HCT116 (cell line): ENCODE measurements at regions not wholly inside any gene's neighbourhood (a gene's known extent, or its start where the extent isn't known, plus 50 kb on each side); places are given as distances from the start of the nearest gene placed in this dataset.

Experiments used
- ATAC-seq: fragments of 200-7000 bp; cut with Tn5 transposase; 2 replicates; pipeline ENCODE4 v1.9.1; 2020; ENCODE audit warnings: mild to moderate bottlenecking, moderate library complexity
- BruUV-seq: library from RNA; stranded (reverse); fragments of 400-500 nt; replicated peaks from 2 replicates; lab custom pipeline; 2021; lab: Mats Ljungman, UMichigan
- CTCF ChIA-PET: fragments of 300-600 bp; sonication (Branson Sonifier 250); formaldehyde crosslinking; loops from one replicate; lab custom pipeline; 2021; ENCODE audit warnings: antibody characterized with exemption; lab: Charles Lee
- POLR2A ChIA-PET: fragments of 300-600, 350-600 bp; sonication (Branson Sonifier 250); formaldehyde crosslinking; loops from one replicate; lab custom pipeline; 2021; ENCODE audit warnings: antibody characterized with exemption; lab: Charles Lee
- RAD21 ChIA-PET, 2 experiments: fragments of 300-600 bp; sonication (Branson Sonifier 250); formaldehyde crosslinking; loops; one replicate each; lab custom pipeline; 2023; ENCODE audit warnings: low total read pairs in 2 of 2; ENCODE audit not compliant: uncharacterized antibody in 2 of 2, unreplicated experiment in 2 of 2, low non-redundant PET in 1 of 2; lab: Charles Lee
- DNase-seq: peaks from one replicate; pipeline ENCODE4 v3.0.0-alpha.2; 2010; ENCODE audit warnings: low read depth, low spot score
- H2AFZ ChIP-seq: fragments of 200-600 bp; shearing (Covaris generic), sonication (generic); 2 replicates; pipeline ENCODE4 v1.6.1; 2017; ENCODE audit warnings: low read depth, mixed run types, mixed read lengths, antibody characterized with exemption, low read length; ENCODE audit not compliant: poor library complexity, severe bottlenecking
- H3K27ac ChIP-seq: 2 replicates; pipeline ENCODE4 v1.5.1; 2012; ENCODE audit warnings: low read depth, low read length
- H3K27me3 ChIP-seq: fragments of 200-600 bp; sonication (generic); 2 replicates; pipeline ENCODE4 v1.6.1; 2016; ENCODE audit warnings: mixed run types, low read length, mixed read lengths; ENCODE audit not compliant: insufficient read depth
- H3K36me3 ChIP-seq, 2 experiments: fragments of 200-500 bp in 1 of 2; fragments of 200-600 bp in 1 of 2; sonication (Bioruptor generic) in 1 of 2; sonication (generic) in 1 of 2; 2 replicates each; pipeline versions ENCODE4 v1.5.1 to v1.6.1; 2014 to 2016; ENCODE audit warnings: low read length in 2 of 2, inconsistent platforms in 1 of 2, mixed read lengths in 1 of 2, mixed run types in 1 of 2; ENCODE audit not compliant: insufficient read depth in 2 of 2, control insufficient read depth in 1 of 2
- H3K4me1 ChIP-seq, 2 experiments: fragments of 200-600 bp in 1 of 2; sonication (generic) in 1 of 2; 2 replicates each; pipeline versions ENCODE4 v1.5.1 to v1.6.1; 2012 to 2017; ENCODE audit warnings: low read length in 2 of 2, inconsistent platforms in 1 of 2, mild to moderate bottlenecking in 1 of 2, mixed read lengths in 1 of 2, mixed run types in 1 of 2, moderate library complexity in 1 of 2; ENCODE audit not compliant: insufficient read depth in 2 of 2, control insufficient read depth in 1 of 2
- H3K4me2 ChIP-seq: fragments of 200-600 bp; sonication (generic); 2 replicates; pipeline ENCODE4 v1.6.1; 2017; ENCODE audit warnings: mixed run types, low read length, mixed read lengths
- H3K4me3 ChIP-seq, 2 experiments: fragments of 200-600 bp in 1 of 2; sonication (generic) in 1 of 2; replicated peaks in 1 of 2; 2 replicates each; pipeline ENCODE4 v1.5.1; 2011 to 2016; ENCODE audit warnings: low read length in 2 of 2, control low read depth in 1 of 2, low read depth in 1 of 2, mild to moderate bottlenecking in 1 of 2, mixed read lengths in 1 of 2, mixed run types in 1 of 2
- H3K79me2 ChIP-seq: fragments of 200-600 bp; sonication (generic); 2 replicates; pipeline ENCODE4 v1.6.1; 2017; ENCODE audit warnings: mild to moderate bottlenecking, mixed run types, low read length, moderate library complexity, mixed read lengths; ENCODE audit not compliant: insufficient read depth
- H3K9ac ChIP-seq: fragments of 200-600 bp; sonication (generic); 2 replicates; pipeline ENCODE4 v1.6.1; 2016; ENCODE audit warnings: low read length, mixed read lengths
- H3K9me2 ChIP-seq: fragments of 200-600 bp; sonication (generic), shearing (Covaris generic); 2 replicates; pipeline ENCODE4 v1.6.1; 2017; ENCODE audit warnings: mixed run types, mild to moderate bottlenecking, moderate library complexity; ENCODE audit not compliant: insufficient read depth
- H3K9me3 ChIP-seq, 2 experiments: fragments of 200-500 bp in 1 of 2; fragments of 200-600 bp in 1 of 2; sonication (Bioruptor generic) in 1 of 2; sonication (generic) in 1 of 2; 2 replicates each; pipeline ENCODE4 v1.6.1; 2014 to 2017; ENCODE audit warnings: low read length in 2 of 2, mixed read lengths in 2 of 2, inconsistent platforms in 1 of 2, low read depth in 1 of 2, mild to moderate bottlenecking in 1 of 2, mixed run types in 1 of 2, moderate library complexity in 1 of 2; ENCODE audit not compliant: control insufficient read depth in 1 of 2, insufficient read depth in 1 of 2
- H4K20me1 ChIP-seq: fragments of 200-600 bp; sonication (generic), shearing (Covaris generic); 2 replicates; pipeline ENCODE4 v1.6.1; 2017; ENCODE audit warnings: mixed run types, mild to moderate bottlenecking, moderate library complexity; ENCODE audit not compliant: insufficient read depth
- EZH2 ChIP-seq: fragments of 200-600 bp; sonication (generic); IDR thresholded peaks from 2 replicates; pipeline ENCODE4 v1.6.1; 2017; ENCODE audit warnings: antibody characterized with exemption, mixed run types
- SIN3A ChIP-seq: IDR thresholded peaks from 2 replicates; pipeline ENCODE4 v1.6.1; 2012; ENCODE audit warnings: low read depth
- TCF7L2 ChIP-seq: IDR thresholded peaks from 2 replicates; pipeline ENCODE4 v1.7.0; 2011; ENCODE audit warnings: borderline replicate concordance, inconsistent platforms; ENCODE audit not compliant: insufficient read depth, insufficient read length; ENCODE audit errors: extremely low read depth
- ZNF274 ChIP-seq: fragments of 200-500 bp; sonication (Bioruptor generic); IDR thresholded peaks from 2 replicates; pipeline ENCODE4 v1.6.1; 2014; ENCODE audit warnings: mild to moderate bottlenecking, low read depth, low read length, inconsistent platforms
- intact Hi-C: fragments of 100-400 bp; cut with micrococcal nuclease; formaldehyde crosslinking; loops from 2 replicates; pipeline ENCODE4 v1.10.0; 2022
- TF ChIP-seq, protein P1 (sequence below), 3 experiments: fragments of 200-600 bp in 1 of 3; sonication (generic) in 1 of 3; IDR thresholded peaks in 2 of 3; conservative IDR thresholded peaks in 1 of 3; 2 replicates each; pipeline ENCODE4 v1.5.1; 2012 to 2017; ENCODE audit warnings: low read depth in 2 of 3, low read length in 2 of 3, antibody characterized with exemption in 1 of 3, borderline replicate concordance in 1 of 3, control low read depth in 1 of 3, mild to moderate bottlenecking in 1 of 3, mixed read lengths in 1 of 3, mixed run types in 1 of 3, moderate library complexity in 1 of 3; ENCODE audit not compliant: insufficient read depth in 1 of 3

DNA sequence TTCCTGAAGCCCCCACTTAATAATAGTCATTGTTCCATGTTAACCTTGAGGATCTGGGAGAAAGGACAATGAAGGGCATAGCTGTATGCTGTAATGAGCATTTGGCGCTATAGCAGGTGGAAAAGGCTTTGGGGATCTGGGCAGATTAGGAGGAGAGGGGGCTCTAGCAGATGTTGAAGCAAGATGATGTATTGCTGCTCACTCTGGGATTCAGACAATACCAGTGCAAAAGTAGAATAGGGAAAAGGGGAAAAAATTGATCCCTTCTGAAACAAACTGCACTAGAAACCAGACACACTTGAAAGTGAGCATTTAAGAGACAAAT lies 575.3 kb upstream of the MEF2C start:
- POLR2A ChIA-PET: interaction anchor here (0.9 to 1.0 kb wide), 2 partner anchors 13 kb away, joined by 4 read pairs; no protein-coding TSS in a partner anchor

More for the DNA sequence above, 575.3 kb upstream of the MEF2C start:
- RAD21 ChIA-PET: no interaction called here
- peak overlapping the region in 1 of 2 experiments; percentile 23; a peak in 1 of 4 replicates for H3K4me3 ChIP-seq
- H3K36me3 ChIP-seq: no peaks in the 10 kb centered on the region
- H3K9me3 ChIP-seq: no peaks in the 10 kb centered on the region
- H3K9ac ChIP-seq: peak overlapping the region; percentile 10; the same call in 1 of the 2 replicates
- TF ChIP-seq TCF7L2 (no peak), ZNF274 (no peak), EZH2 (no peak), SIN3A (no peak)
- TF ChIP-seq, protein P1, sequence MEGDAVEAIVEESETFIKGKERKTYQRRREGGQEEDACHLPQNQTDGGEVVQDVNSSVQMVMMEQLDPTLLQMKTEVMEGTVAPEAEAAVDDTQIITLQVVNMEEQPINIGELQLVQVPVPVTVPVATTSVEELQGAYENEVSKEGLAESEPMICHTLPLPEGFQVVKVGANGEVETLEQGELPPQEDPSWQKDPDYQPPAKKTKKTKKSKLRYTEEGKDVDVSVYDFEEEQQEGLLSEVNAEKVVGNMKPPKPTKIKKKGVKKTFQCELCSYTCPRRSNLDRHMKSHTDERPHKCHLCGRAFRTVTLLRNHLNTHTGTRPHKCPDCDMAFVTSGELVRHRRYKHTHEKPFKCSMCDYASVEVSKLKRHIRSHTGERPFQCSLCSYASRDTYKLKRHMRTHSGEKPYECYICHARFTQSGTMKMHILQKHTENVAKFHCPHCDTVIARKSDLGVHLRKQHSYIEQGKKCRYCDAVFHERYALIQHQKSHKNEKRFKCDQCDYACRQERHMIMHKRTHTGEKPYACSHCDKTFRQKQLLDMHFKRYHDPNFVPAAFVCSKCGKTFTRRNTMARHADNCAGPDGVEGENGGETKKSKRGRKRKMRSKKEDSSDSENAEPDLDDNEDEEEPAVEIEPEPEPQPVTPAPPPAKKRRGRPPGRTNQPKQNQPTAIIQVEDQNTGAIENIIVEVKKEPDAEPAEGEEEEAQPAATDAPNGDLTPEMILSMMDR (IDR thresholded peaks at IDR 0.05 in 2 of 3, conservative IDR thresholded peaks at IDR 0.05 in 1 of 3; ENCODE audit: borderline replicate concordance in 1 of 3, insufficient read depth in 1 of 3, low read depth in 2 of 3, low read length in 2 of 3): no peak
- TF ChIP-seq, all 23 proteins: peak for 0
- no peaks in the 10 kb centered on the region for H4K20me1 ChIP-seq
- CTCF ChIA-PET: no interaction called here
- peaks cover 8 to 17% of the 10 kb centered on the region in 2 experiments; a peak in 3 of 4 replicates for H3K4me1 ChIP-seq
- peak overlapping the region; percentile 67 for H3K4me2 ChIP-seq
- no peak overlapping the region for H3K27ac ChIP-seq
- BruUV-seq: no TSS peak
- no peaks in the 10 kb centered on the region for H3K27me3 ChIP-seq
- intact Hi-C loops: no loop called here
- no peaks in the 10 kb centered on the region for H3K79me2 ChIP-seq
- DNase-seq (no peak), ATAC-seq (peak; percentile 68)
- peak overlapping the region; percentile 69 for H2AFZ ChIP-seq
- no peaks in the 10 kb centered on the region for H3K9me2 ChIP-seq
